ENCODE measurements at regions not wholly inside any gene's neighbourhood (a gene's known extent, or its start where the extent isn't known, plus 50 kb on each side); places are given as distances from the start of the nearest gene placed in this dataset.

GRCh38 chr11:106271686-106272085 is 194.2 kb downstream of the AASDHPPT start:
- TF ChIP-seq, protein P1, sequence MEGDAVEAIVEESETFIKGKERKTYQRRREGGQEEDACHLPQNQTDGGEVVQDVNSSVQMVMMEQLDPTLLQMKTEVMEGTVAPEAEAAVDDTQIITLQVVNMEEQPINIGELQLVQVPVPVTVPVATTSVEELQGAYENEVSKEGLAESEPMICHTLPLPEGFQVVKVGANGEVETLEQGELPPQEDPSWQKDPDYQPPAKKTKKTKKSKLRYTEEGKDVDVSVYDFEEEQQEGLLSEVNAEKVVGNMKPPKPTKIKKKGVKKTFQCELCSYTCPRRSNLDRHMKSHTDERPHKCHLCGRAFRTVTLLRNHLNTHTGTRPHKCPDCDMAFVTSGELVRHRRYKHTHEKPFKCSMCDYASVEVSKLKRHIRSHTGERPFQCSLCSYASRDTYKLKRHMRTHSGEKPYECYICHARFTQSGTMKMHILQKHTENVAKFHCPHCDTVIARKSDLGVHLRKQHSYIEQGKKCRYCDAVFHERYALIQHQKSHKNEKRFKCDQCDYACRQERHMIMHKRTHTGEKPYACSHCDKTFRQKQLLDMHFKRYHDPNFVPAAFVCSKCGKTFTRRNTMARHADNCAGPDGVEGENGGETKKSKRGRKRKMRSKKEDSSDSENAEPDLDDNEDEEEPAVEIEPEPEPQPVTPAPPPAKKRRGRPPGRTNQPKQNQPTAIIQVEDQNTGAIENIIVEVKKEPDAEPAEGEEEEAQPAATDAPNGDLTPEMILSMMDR (IDR thresholded peaks at IDR 0.05 in 2 of 3, conservative IDR thresholded peaks at IDR 0.05 in 1 of 3; ENCODE audit: borderline replicate concordance in 1 of 3, insufficient read depth in 1 of 3, low read depth in 2 of 3, low read length in 2 of 3), result 0 out of 6 replicates have a peak, but pooled peaks of 1 of the 3 experiments have one; percentile 9
- TF ChIP-seq EZH2 (IDR thresholded peaks at IDR 0.05) (no peak), RAD21 (IDR thresholded peaks at IDR 0.05; ENCODE audit: low read depth) (no peak), YY1 (IDR thresholded peaks at IDR 0.05; ENCODE audit: extremely low read depth, insufficient replicate concordance, low read depth, low read length) (no peak)
- TF ChIP-seq, protein P2, sequence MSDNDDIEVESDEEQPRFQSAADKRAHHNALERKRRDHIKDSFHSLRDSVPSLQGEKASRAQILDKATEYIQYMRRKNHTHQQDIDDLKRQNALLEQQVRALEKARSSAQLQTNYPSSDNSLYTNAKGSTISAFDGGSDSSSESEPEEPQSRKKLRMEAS (IDR thresholded peaks at IDR 0.05), result no peak
- TF ChIP-seq, protein P3, sequence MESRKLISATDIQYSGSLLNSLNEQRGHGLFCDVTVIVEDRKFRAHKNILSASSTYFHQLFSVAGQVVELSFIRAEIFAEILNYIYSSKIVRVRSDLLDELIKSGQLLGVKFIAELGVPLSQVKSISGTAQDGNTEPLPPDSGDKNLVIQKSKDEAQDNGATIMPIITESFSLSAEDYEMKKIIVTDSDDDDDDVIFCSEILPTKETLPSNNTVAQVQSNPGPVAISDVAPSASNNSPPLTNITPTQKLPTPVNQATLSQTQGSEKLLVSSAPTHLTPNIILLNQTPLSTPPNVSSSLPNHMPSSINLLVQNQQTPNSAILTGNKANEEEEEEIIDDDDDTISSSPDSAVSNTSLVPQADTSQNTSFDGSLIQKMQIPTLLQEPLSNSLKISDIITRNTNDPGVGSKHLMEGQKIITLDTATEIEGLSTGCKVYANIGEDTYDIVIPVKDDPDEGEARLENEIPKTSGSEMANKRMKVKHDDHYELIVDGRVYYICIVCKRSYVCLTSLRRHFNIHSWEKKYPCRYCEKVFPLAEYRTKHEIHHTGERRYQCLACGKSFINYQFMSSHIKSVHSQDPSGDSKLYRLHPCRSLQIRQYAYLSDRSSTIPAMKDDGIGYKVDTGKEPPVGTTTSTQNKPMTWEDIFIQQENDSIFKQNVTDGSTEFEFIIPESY (IDR thresholded peaks at IDR 0.05; ENCODE audit: extremely low read depth, insufficient replicate concordance, low read length), result no peak
